GM12878 (cell line): ENCODE measurements at regions not wholly inside any gene's neighbourhood (a gene's known extent, or its start where the extent isn't known, plus 50 kb on each side); places are given as distances from the start of the nearest gene placed in this dataset.

Source experiments
- ATAC-seq: fragments of 200-7000 bp; cut with Tn5 transposase; 3 replicates; pipeline ENCODE4 v1.9.1; 2020; ENCODE audit warnings: mild to moderate bottlenecking, moderate library complexity
- BruUV-seq: library from RNA; stranded (reverse); fragments of 400-500 nt; replicated peaks from 2 replicates; lab custom pipeline; 2021; lab: Mats Ljungman, UMichigan
- CTCF ChIA-PET: fragments of 300-600 bp; sonication (Branson Sonifier 250); formaldehyde crosslinking; extraction: SDS; loops from one replicate; lab custom pipeline; 2021; ENCODE audit warnings: inconsistent platforms; lab: Yijun Ruan, JAX
- POLR2A ChIA-PET: fragments of 350-600 bp; formaldehyde crosslinking; extraction: SDS; loops from one replicate; lab custom pipeline; 2021; ENCODE audit warnings: inconsistent platforms; lab: Charles Lee
- RAD21 ChIA-PET: fragments of 300-600 bp; sonication (Branson Sonifier 250); formaldehyde crosslinking; loops from one replicate; lab custom pipeline; 2023; ENCODE audit warnings: antibody characterized with exemption; ENCODE audit not compliant: unreplicated experiment; lab: Charles Lee
- SMC1A ChIA-PET: fragments of 300-600 bp; sonication (Branson Sonifier 250); formaldehyde crosslinking; loops from one replicate; lab custom pipeline; 2023; ENCODE audit not compliant: unreplicated experiment, uncharacterized antibody; lab: Charles Lee
- DNase-seq: peaks from one replicate; pipeline ENCODE4 v3.0.0-alpha.2; 2011; ENCODE audit warnings: low read depth, low spot score
- FAIRE-seq: peaks from 3 replicates; lab custom pipeline; 2011; peaks lifted over from hg19 to GRCh38; lab: Jason Lieb, UNC
- H2AFZ ChIP-seq: 2 replicates; pipeline ENCODE4 v1.6.0; 2011; ENCODE audit warnings: low read depth, low read length, control low read depth; ENCODE audit not compliant: control insufficient read depth
- H3K27ac ChIP-seq: 2 replicates; pipeline ENCODE4 v1.5.1; 2011; ENCODE audit warnings: control low read depth; ENCODE audit not compliant: control insufficient read depth, insufficient read depth
- H3K27me3 ChIP-seq, 2 experiments: replicated peaks in 1 of 2; 2 replicates each; pipeline versions ENCODE4 v1.6.0 to v1.6.1; 2011; ENCODE audit warnings: low read length in 1 of 2; ENCODE audit not compliant: control insufficient read depth in 2 of 2, insufficient read depth in 2 of 2
- H3K36me3 ChIP-seq, 2 experiments: 2 replicates each; pipeline ENCODE4 v1.5.1; 2011; ENCODE audit warnings: low read length in 1 of 2; ENCODE audit not compliant: control insufficient read depth in 2 of 2, insufficient read depth in 2 of 2
- H3K4me1 ChIP-seq: 2 replicates; pipeline ENCODE4 v1.6.1; 2011; ENCODE audit warnings: mild to moderate bottlenecking, low read length, moderate library complexity, mixed read lengths; ENCODE audit not compliant: control insufficient read depth, insufficient read depth
- H3K4me2 ChIP-seq: 2 replicates; pipeline ENCODE4 v1.6.0; 2011; ENCODE audit warnings: control low read depth; ENCODE audit not compliant: control insufficient read depth, insufficient read depth
- H3K4me3 ChIP-seq: fragments of 200-600 bp; sonication (generic); 2 replicates; pipeline ENCODE4 v1.5.1; 2016
- H3K79me2 ChIP-seq: 2 replicates; pipeline ENCODE4 v1.6.0; 2011; ENCODE audit warnings: low read length; ENCODE audit not compliant: control insufficient read depth, insufficient read depth
- H3K9ac ChIP-seq: 2 replicates; pipeline ENCODE4 v1.8.0; 2011; ENCODE audit warnings: low read length, control low read depth, mixed read lengths; ENCODE audit not compliant: control insufficient read depth, insufficient read depth
- H3K9me3 ChIP-seq: replicated peaks from 3 replicates; pipeline ENCODE4 v1.5.1; 2011; ENCODE audit warnings: mild to moderate bottlenecking, low read length; ENCODE audit not compliant: control insufficient read depth, insufficient read depth
- H4K20me1 ChIP-seq: 2 replicates; pipeline ENCODE4 v1.6.0; 2011; ENCODE audit not compliant: control insufficient read depth, insufficient read depth
- FOXM1 ChIP-seq: IDR thresholded peaks from 2 replicates; pipeline ENCODE4 v1.6.1; 2012; ENCODE audit warnings: low read depth, mild to moderate bottlenecking, inconsistent platforms, low read length, moderate library complexity
- HDAC6 ChIP-seq: fragments of 200-600 bp; sonication (generic); IDR thresholded peaks from one replicate; pipeline ENCODE4 v1.8.0; 2017; ENCODE audit warnings: antibody characterized with exemption; ENCODE audit not compliant: unreplicated experiment
- IRF3 ChIP-seq: fragments of 450-650 bp; IDR thresholded peaks from 2 replicates; pipeline ENCODE4 v1.6.1; 2014; ENCODE audit warnings: mild to moderate bottlenecking
- POU2F2 ChIP-seq: IDR thresholded peaks from 3 replicates; pipeline ENCODE4 v1.6.1; 2011; ENCODE audit warnings: low read depth, mild to moderate bottlenecking, low read length, borderline replicate concordance
- SMAD5 ChIP-seq: IDR thresholded peaks from 2 replicates; pipeline ENCODE4 v1.6.1; 2016; ENCODE audit warnings: antibody characterized with exemption, low read depth
- ZNF24 ChIP-seq: fragments of 450-650 bp; IDR thresholded peaks from 2 replicates; pipeline ENCODE4 v1.6.1; 2017; ENCODE audit warnings: antibody characterized with exemption, mild to moderate bottlenecking
- ZNF274 ChIP-seq: IDR thresholded peaks from one replicate; pipeline ENCODE4 v1.8.0; 2011; ENCODE audit not compliant: insufficient read length, insufficient read depth
- ZZZ3 ChIP-seq: IDR thresholded peaks from 2 replicates; pipeline ENCODE4 v1.6.1; 2011; ENCODE audit warnings: low read depth; ENCODE audit not compliant: control insufficient read depth, insufficient read length
- WGBS: methylation state at CpG from one replicate; pipeline ENCODE4 v1.1.6; 2016; ENCODE audit warnings: low lambda C conversion rate; ENCODE audit not compliant: insufficient replicate concordance, insufficient coverage; ENCODE audit errors: missing lambda C conversion rate; 5-methylcytosine and 5-hydroxymethylcytosine counted together
- in situ Hi-C: fragments of 300-500 bp; cut with MboI; formaldehyde crosslinking; loops from 9 replicates; pipeline ENCODE4 v1.14.3; 2018; ENCODE audit warnings: mixed read lengths
- intact Hi-C: fragments of 100-400 bp; cut with micrococcal nuclease; formaldehyde crosslinking; loops from one replicate; pipeline ENCODE4 v1.14.2; 2022; ENCODE audit not compliant: unreplicated experiment
- TF ChIP-seq, protein P1 (sequence below): IDR thresholded peaks from 2 replicates; pipeline ENCODE4 v1.6.1; 2011; ENCODE audit warnings: low read depth, mild to moderate bottlenecking, low read length, moderate library complexity, borderline replicate concordance; ENCODE audit errors: extremely low read depth
- TF ChIP-seq, protein P2 (sequence below): fragments of 450-650 bp; formaldehyde crosslinking; IDR thresholded peaks from 2 replicates; pipeline ENCODE4 v1.5.0; 2022; ENCODE audit warnings: mild to moderate bottlenecking, missing genetic modification characterization
- TF ChIP-seq, protein P3 (sequence below): IDR thresholded peaks from 2 replicates; pipeline ENCODE4 v1.6.1; 2012; ENCODE audit warnings: low read length, inconsistent platforms

DNA sequence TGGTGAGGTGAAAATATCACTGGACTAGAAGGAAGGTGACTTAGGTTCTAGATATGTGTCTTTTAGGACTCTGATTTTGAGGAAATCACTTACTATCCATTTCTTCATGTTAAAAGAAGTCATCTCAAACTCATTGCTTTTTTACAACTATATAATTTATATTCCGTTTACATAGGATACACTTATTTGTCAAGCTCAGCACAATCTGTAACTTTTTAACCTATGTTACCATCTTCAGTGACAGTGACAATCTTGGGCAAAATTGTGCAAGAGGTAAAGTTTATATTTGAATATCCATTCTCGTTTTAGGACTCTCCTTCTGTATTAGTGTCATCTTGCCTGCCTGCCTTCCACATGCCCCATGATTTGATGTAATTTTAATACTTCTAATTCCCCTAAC lies 74.0 kb upstream of the FAM83B start:
- in situ Hi-C loops (no loop called here), intact Hi-C loops (no loop called here)

More for the DNA sequence above, 74.0 kb upstream of the FAM83B start:
- H3K36me3 ChIP-seq, result no peaks in the 10 kb centered on the region
- ChIA-PET CTCF (no interaction called here), POLR2A (no interaction called here), RAD21 (no interaction called here), SMC1A (interaction anchor here (1.6 kb wide), 1 partner anchor 13 kb away, joined by 4 read pairs; no protein-coding TSS in a partner anchor)
- no peak overlapping the region for H3K4me3 ChIP-seq
- no peaks in the 10 kb centered on the region for H3K4me1 ChIP-seq
- WGBS, result 0% methylated on average over 2 of the region's 2 CpGs
- ATAC-seq, result no peak
- TF ChIP-seq ZNF24 (no peak), FOXM1 (no peak), ZZZ3 (no peak), IRF3 (no peak), ZNF274 (no peak), SMAD5 (no peak), POU2F2 (no peak), HDAC6 (no peak)
- TF ChIP-seq, protein P1, sequence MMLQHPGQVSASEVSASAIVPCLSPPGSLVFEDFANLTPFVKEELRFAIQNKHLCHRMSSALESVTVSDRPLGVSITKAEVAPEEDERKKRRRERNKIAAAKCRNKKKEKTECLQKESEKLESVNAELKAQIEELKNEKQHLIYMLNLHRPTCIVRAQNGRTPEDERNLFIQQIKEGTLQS, result no peak
- TF ChIP-seq, protein P2, sequence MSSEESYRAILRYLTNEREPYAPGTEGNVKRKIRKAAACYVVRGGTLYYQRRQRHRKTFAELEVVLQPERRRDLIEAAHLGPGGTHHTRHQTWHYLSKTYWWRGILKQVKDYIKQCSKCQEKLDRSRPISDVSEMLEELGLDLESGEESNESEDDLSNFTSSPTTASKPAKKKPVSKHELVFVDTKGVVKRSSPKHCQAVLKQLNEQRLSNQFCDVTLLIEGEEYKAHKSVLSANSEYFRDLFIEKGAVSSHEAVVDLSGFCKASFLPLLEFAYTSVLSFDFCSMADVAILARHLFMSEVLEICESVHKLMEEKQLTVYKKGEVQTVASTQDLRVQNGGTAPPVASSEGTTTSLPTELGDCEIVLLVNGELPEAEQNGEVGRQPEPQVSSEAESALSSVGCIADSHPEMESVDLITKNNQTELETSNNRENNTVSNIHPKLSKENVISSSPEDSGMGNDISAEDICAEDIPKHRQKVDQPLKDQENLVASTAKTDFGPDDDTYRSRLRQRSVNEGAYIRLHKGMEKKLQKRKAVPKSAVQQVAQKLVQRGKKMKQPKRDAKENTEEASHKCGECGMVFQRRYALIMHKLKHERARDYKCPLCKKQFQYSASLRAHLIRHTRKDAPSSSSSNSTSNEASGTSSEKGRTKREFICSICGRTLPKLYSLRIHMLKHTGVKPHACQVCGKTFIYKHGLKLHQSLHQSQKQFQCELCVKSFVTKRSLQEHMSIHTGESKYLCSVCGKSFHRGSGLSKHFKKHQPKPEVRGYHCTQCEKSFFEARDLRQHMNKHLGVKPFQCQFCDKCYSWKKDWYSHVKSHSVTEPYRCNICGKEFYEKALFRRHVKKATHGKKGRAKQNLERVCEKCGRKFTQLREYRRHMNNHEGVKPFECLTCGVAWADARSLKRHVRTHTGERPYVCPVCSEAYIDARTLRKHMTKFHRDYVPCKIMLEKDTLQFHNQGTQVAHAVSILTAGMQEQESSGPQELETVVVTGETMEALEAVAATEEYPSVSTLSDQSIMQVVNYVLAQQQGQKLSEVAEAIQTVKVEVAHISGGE, result no peak
- TF ChIP-seq, protein P3, sequence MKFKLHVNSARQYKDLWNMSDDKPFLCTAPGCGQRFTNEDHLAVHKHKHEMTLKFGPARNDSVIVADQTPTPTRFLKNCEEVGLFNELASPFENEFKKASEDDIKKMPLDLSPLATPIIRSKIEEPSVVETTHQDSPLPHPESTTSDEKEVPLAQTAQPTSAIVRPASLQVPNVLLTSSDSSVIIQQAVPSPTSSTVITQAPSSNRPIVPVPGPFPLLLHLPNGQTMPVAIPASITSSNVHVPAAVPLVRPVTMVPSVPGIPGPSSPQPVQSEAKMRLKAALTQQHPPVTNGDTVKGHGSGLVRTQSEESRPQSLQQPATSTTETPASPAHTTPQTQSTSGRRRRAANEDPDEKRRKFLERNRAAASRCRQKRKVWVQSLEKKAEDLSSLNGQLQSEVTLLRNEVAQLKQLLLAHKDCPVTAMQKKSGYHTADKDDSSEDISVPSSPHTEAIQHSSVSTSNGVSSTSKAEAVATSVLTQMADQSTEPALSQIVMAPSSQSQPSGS, result no peak
- no peak for DNase-seq
- BruUV-seq, result no TSS peak
- no peaks in the 10 kb centered on the region for H3K9me3 ChIP-seq
- no peak overlapping the region for H3K27ac ChIP-seq
- H2AFZ ChIP-seq, result no peak overlapping the region
- no peaks in the 10 kb centered on the region for H3K79me2 ChIP-seq
- no peak overlapping the region for H3K4me2 ChIP-seq
- no peaks in the 10 kb centered on the region for H4K20me1 ChIP-seq
- H3K9ac ChIP-seq, result no peak overlapping the region
- no peaks in the 10 kb centered on the region for H3K27me3 ChIP-seq
- no peak for FAIRE-seq
